Neuronal stem cell (in vitro differentiated cells): ENCODE measurements at regions not wholly inside any gene's neighbourhood (a gene's known extent, or its start where the extent isn't known, plus 50 kb on each side); places are given as distances from the start of the nearest gene placed in this dataset.

Experiments
- DNase-seq: peaks from one replicate; pipeline ENCODE4 v3.0.0-alpha.2; 2013; ENCODE audit warnings: low spot score
- H2AFZ ChIP-seq: one replicate; pipeline ENCODE4 v1.6.1; 2013; ENCODE audit warnings: mild to moderate bottlenecking, low read length, inconsistent platforms
- H2AK5ac ChIP-seq: 2 replicates; pipeline ENCODE4 v1.6.1; 2013; ENCODE audit warnings: low read depth, mild to moderate bottlenecking, inconsistent platforms, low read length, moderate library complexity, mixed read lengths
- H2BK120ac ChIP-seq: 2 replicates; pipeline ENCODE4 v1.6.1; 2013; ENCODE audit warnings: low read depth, mild to moderate bottlenecking, inconsistent platforms, low read length, moderate library complexity, mixed read lengths
- H2BK12ac ChIP-seq: one replicate; pipeline ENCODE4 v1.6.1; 2013; ENCODE audit warnings: low read length, inconsistent platforms
- H2BK15ac ChIP-seq: 2 replicates; pipeline ENCODE4 v1.6.1; 2013; ENCODE audit warnings: mild to moderate bottlenecking, low read length, inconsistent platforms, mixed read lengths
- H2BK5ac ChIP-seq: one replicate; pipeline ENCODE4 v1.6.1; 2013; ENCODE audit warnings: inconsistent platforms, mild to moderate bottlenecking, low read length, moderate library complexity
- H3K14ac ChIP-seq: one replicate; pipeline ENCODE4 v1.6.1; 2013; ENCODE audit warnings: low read length, inconsistent platforms
- H3K18ac ChIP-seq: 2 replicates; pipeline ENCODE4 v1.6.1; 2013; ENCODE audit warnings: low read length, inconsistent platforms
- H3K23ac ChIP-seq: 2 replicates; pipeline ENCODE4 v1.6.1; 2013; ENCODE audit warnings: low read depth, mild to moderate bottlenecking, mixed read lengths, low read length, inconsistent platforms; ENCODE audit not compliant: poor library complexity
- H3K27ac ChIP-seq: replicated peaks from 3 replicates; pipeline ENCODE4 v1.5.1; 2013; ENCODE audit warnings: low read length, inconsistent platforms
- H3K27me3 ChIP-seq, 3 experiments: 2 replicates each; pipeline ENCODE4 v1.6.1; 2013; ENCODE audit warnings: low read length in 3 of 3, mild to moderate bottlenecking in 2 of 3, inconsistent platforms in 1 of 3, low read depth in 1 of 3, mixed read lengths in 1 of 3, moderate library complexity in 1 of 3; ENCODE audit not compliant: control insufficient read depth in 3 of 3, insufficient read depth in 3 of 3
- H3K36me3 ChIP-seq, 2 donors: replicated peaks in 1 of 2; 2 replicates each; pipeline ENCODE4 v1.6.1; 2013; ENCODE audit warnings: low read length in 2 of 2; ENCODE audit not compliant: control insufficient read depth in 2 of 2, insufficient read depth in 2 of 2
- H3K4ac ChIP-seq: 2 replicates; pipeline ENCODE4 v1.6.1; 2013; ENCODE audit warnings: inconsistent platforms, mild to moderate bottlenecking, low read length, moderate library complexity
- H3K4me1 ChIP-seq, 2 donors: 1 replicate in 1 of 2; 2 replicates in 1 of 2; pipeline ENCODE4 v1.6.1; 2013; ENCODE audit warnings: low read length in 2 of 2, low read depth in 1 of 2; ENCODE audit not compliant: control insufficient read depth in 2 of 2, insufficient read depth in 1 of 2
- H3K4me2 ChIP-seq: one replicate; pipeline ENCODE4 v1.6.1; 2013; ENCODE audit warnings: mild to moderate bottlenecking, low read length, inconsistent platforms; ENCODE audit not compliant: insufficient read depth, poor library complexity, severe bottlenecking
- H3K4me3 ChIP-seq, 2 donors: 2 replicates each; pipeline ENCODE4 v1.5.1; 2013; ENCODE audit warnings: low read length in 2 of 2, mild to moderate bottlenecking in 2 of 2, inconsistent platforms in 1 of 2, moderate library complexity in 1 of 2
- H3K79me1 ChIP-seq: one replicate; pipeline ENCODE4 v1.6.1; 2013; ENCODE audit warnings: low read depth, mild to moderate bottlenecking, inconsistent platforms, low read length, moderate library complexity
- H3K9ac ChIP-seq: one replicate; pipeline ENCODE4 v1.6.1; 2013; ENCODE audit warnings: mild to moderate bottlenecking, low read depth, low read length, inconsistent platforms; ENCODE audit not compliant: poor library complexity
- H3K9me3 ChIP-seq, 2 donors: replicated peaks in 1 of 2; 2 replicates each; pipeline versions ENCODE3 to v1.6.1; 2013; ENCODE audit warnings: low read length in 2 of 2, mild to moderate bottlenecking in 2 of 2, inconsistent platforms in 1 of 2, low read depth in 1 of 2, mixed read lengths in 1 of 2, moderate library complexity in 1 of 2; ENCODE audit not compliant: control insufficient read depth in 2 of 2, insufficient read depth in 1 of 2
- H4K8ac ChIP-seq: one replicate; pipeline ENCODE4 v1.6.1; 2013; ENCODE audit warnings: low read depth, mild to moderate bottlenecking, inconsistent platforms, low read length, moderate library complexity
- H4K91ac ChIP-seq: one replicate; pipeline ENCODE4 v1.6.1; 2013; ENCODE audit warnings: low read length, low read depth, mild to moderate bottlenecking, inconsistent platforms; ENCODE audit not compliant: poor library complexity
- WGBS, 2 donors: extraction: QIAGEN DNeasy Blood & Tissue Kit; methylation state at CpG; one replicate each; pipeline ENCODE4 v1.1.7; 2013; ENCODE audit warnings: missing lambda C conversion rate in 2 of 2, mixed read lengths in 1 of 2; ENCODE audit not compliant: insufficient read length in 2 of 2, insufficient replicate concordance in 1 of 2; ENCODE audit errors: extremely low coverage in 2 of 2; 5-methylcytosine and 5-hydroxymethylcytosine counted together

DNA sequence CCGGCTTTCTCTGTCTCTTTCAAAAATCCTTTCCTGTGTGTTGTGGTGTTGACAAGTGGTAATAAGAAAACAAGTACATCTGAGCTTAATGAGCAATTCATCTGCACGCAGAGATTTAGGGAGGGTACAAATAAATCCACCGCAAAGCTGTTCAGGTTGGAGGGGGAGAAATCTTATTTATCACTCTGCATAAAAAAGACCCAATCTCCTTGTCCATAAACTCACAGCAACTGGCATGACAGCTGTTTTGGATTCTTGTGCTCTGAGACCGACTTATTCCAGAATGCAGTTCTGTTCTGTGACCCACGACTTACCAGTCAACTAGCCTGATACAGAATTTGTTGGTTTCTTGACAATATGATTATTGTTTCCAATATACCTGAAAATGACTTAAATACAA, 380.1 kb downstream of the SOX11 start:
- DNase-seq = no peak
- H3K14ac ChIP-seq = no peak overlapping the region
- no peak overlapping the region for H3K18ac ChIP-seq
- H2BK12ac ChIP-seq = no peak overlapping the region
- no peak overlapping the region for H2AFZ ChIP-seq
- H2BK5ac ChIP-seq = no peak overlapping the region
- H3K4me2 ChIP-seq = no peak overlapping the region
- WGBS, 2 donors = no CpG with 5 or more reads among the region's 5 CpGs
- H4K91ac ChIP-seq = no peak overlapping the region
- H2BK120ac ChIP-seq = no peak overlapping the region
- no peak overlapping the region for H3K4ac ChIP-seq
- no peak overlapping the region for H2BK15ac ChIP-seq
- H3K9ac ChIP-seq = no peak overlapping the region
- no peak overlapping the region for H4K8ac ChIP-seq
- no peaks in the 10 kb centered on the region for H3K36me3 ChIP-seq
- peak overlapping the region; percentile 78 for H3K27ac ChIP-seq
- no peak overlapping the region for H2AK5ac ChIP-seq
- H3K23ac ChIP-seq = no peak overlapping the region
- H3K4me3 ChIP-seq = peak overlapping the region in 1 of 2 donors; percentile 22
- H3K79me1 ChIP-seq = no peaks in the 10 kb centered on the region
- no peaks in the 10 kb centered on the region for H3K27me3 ChIP-seq
- no peaks in the 10 kb centered on the region for H3K9me3 ChIP-seq
- peaks cover 19 to 74% of the 10 kb centered on the region in 2 donors for H3K4me1 ChIP-seq

DNA sequence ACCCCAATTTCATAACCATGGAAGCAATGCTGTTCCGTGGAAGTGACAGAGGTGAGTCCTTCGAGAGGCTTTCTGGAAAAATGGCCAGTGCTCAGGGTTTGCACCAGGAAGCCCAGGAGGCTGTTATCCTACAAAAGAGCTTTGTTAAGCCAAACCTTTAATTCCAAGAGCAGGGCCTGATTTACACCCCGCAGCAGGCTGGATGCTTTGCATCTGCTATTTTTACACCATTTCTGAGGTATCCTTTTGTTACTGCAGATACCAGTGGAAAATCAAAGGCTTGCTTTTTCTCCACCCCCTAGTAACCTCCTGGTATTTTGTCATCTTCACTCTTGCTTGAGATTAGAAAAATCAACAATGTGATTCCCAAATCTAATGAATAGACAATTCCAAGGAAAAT, 380.6 kb downstream of the SOX11 start:
- Histone ChIP-seq H2BK12ac (no peak overlapping the region), H3K79me1 (no peaks in the 10 kb centered on the region), H3K23ac (no peak overlapping the region), H4K91ac (no peak overlapping the region), H3K4ac (no peak overlapping the region), H3K27ac (peak overlapping the region; percentile 78), H3K9ac (no peak overlapping the region), H3K18ac (no peak overlapping the region), H3K27me3 (no peaks in the 10 kb centered on the region), H2BK15ac (no peak overlapping the region), H3K14ac (no peak overlapping the region), H3K4me3 (peak overlapping the region in 1 of 2 donors; percentile 22), H3K4me1 (peaks cover 19 to 74% of the 10 kb centered on the region in 2 donors), H2BK5ac (no peak overlapping the region), H4K8ac (no peak overlapping the region), H2AFZ (no peak overlapping the region), H3K9me3 (no peaks in the 10 kb centered on the region), H2AK5ac (no peak overlapping the region), H3K36me3 (no peaks in the 10 kb centered on the region), H3K4me2 (no peak overlapping the region), H2BK120ac (no peak overlapping the region)
- no CpG with 5 or more reads among the region's 3 CpGs for WGBS, 2 donors
- no peak for DNase-seq

- H3K14ac ChIP-seq = no peak overlapping the region
- peak overlapping the region in 1 of 2 donors; percentile 26 for H3K4me3 ChIP-seq
- H3K27ac ChIP-seq = peak overlapping the region; percentile 78
- H3K4ac ChIP-seq = no peak overlapping the region
- H3K9ac ChIP-seq = no peak overlapping the region
- no peaks in the 10 kb centered on the region for H3K9me3 ChIP-seq
- no peak overlapping the region for H4K91ac ChIP-seq
- no peak overlapping the region for H2BK12ac ChIP-seq
- peaks cover 21 to 68% of the 10 kb centered on the region in 2 donors for H3K4me1 ChIP-seq
- H2BK5ac ChIP-seq = no peak overlapping the region
- no peaks in the 10 kb centered on the region for H3K36me3 ChIP-seq
- no peak overlapping the region for H3K23ac ChIP-seq
- H2AK5ac ChIP-seq = no peak overlapping the region
- H2BK120ac ChIP-seq = no peak overlapping the region
- no peak overlapping the region for H3K18ac ChIP-seq
- H2BK15ac ChIP-seq = no peak overlapping the region
- DNase-seq = peak; percentile 69
- WGBS, 2 donors = no CpG with 5 or more reads among the region's 11 CpGs
- no peaks in the 10 kb centered on the region for H3K27me3 ChIP-seq
- H2AFZ ChIP-seq = peak overlapping the region; percentile 31
- H3K79me1 ChIP-seq = no peaks in the 10 kb centered on the region
- H3K4me2 ChIP-seq = peak overlapping the region; percentile 35
- H4K8ac ChIP-seq = no peak overlapping the region
Measured at GRCh38 chr2:6073191-6074088, 381.3 kb downstream of the SOX11 start.

DNA sequence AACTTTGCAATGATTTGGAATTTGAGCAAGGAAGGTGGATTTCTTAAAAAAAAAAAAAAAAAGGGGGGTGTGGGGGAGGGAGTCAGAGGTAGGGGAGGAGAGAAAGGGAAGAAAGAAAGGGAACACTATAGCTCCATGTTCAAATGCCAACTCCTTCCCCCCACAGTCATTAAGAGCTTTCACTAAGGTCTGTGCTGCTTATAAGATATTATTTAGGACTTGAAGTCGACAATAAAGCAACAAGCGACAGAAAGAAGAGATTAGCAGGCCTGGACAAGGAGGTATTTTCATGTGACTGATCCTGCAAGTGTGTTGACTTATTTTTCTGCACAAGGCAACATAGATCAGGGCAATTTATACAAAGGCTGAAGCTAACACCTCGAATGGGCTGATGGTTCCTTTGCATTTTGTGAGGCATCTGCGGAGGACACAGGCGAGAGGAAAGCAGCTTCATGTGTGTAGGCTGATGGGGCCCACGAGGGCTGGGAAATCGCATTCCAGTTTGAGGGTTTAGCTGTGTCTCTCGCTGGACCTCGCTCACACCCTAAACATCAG, 382.0 kb downstream of the SOX11 start:
- Histone ChIP-seq H4K8ac (no peak overlapping the region), H3K79me1 (no peaks in the 10 kb centered on the region), H3K4me2 (peak overlapping the region; percentile 36), H3K27me3 (no peaks in the 10 kb centered on the region), H3K4me1 (peaks cover 16 to 61% of the 10 kb centered on the region in 2 donors), H3K14ac (no peak overlapping the region), H3K4me3 (peak overlapping the region in 1 of 2 donors; percentile 26), H2BK5ac (no peak overlapping the region), H3K23ac (no peak overlapping the region), H2BK15ac (no peak overlapping the region), H2AFZ (peak overlapping the region; percentile 31), H3K27ac (peak overlapping the region; percentile 78), H4K91ac (no peak overlapping the region), H2BK12ac (no peak overlapping the region), H3K36me3 (no peaks in the 10 kb centered on the region), H3K9me3 (no peaks in the 10 kb centered on the region), H3K4ac (no peak overlapping the region), H2AK5ac (no peak overlapping the region), H3K9ac (no peak overlapping the region), H3K18ac (peak overlapping the region; percentile 41), H2BK120ac (no peak overlapping the region)
- no CpG with 5 or more reads among the region's 9 CpGs for WGBS, 2 donors
- peak; percentile 41 for DNase-seq
